ENCODE measurements at regions not wholly inside any gene's neighbourhood (a gene's known extent, or its start where the extent isn't known, plus 50 kb on each side); places are given as distances from the start of the nearest gene placed in this dataset.

DNA sequence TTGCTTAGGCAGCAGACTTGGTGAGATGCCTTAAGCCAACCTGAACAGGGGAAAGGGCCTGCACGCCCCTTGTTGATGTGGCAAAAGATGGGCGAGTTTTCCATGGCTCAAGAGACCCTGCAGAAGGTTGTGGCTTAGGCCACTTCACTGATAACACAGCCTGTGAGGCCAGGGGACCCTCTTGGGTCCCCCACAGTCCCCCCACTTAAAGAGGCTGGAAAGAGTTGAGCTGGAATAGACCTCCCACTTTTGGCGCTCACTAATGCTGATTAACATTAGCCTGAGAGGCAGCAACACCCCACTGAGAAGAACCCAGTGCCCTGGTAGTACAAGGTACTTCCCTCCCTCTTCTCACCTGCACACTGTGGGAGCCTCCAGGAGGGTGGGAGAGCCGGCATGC, 107.5 kb downstream of the TRIM29 start:
- TF ChIP-seq CTCF (IDR thresholded peaks at IDR 0.05; ENCODE audit: insufficient read depth, low read depth, low read length) = no peak
- TF ChIP-seq EZH2 (IDR thresholded peaks at IDR 0.05; ENCODE audit: insufficient read depth, low read length) = no peak

Measured in astrocyte (in vitro differentiated cells and primary cell).